Psoas muscle (tissue), 7 donors: ENCODE measurements at regions not wholly inside any gene's neighbourhood (a gene's known extent, or its start where the extent isn't known, plus 50 kb on each side); places are given as distances from the start of the nearest gene placed in this dataset.

Experiments used
- ATAC-seq, 4 donors: fragments of 200-7000 bp; cut with Tn5 transposase; one replicate each; pipeline ENCODE4 v1.9.1; 2020; ENCODE audit warnings: moderate library complexity in 3 of 4, mild to moderate bottlenecking in 2 of 4
- DNase-seq, 2 donors: peaks; one replicate each; pipeline ENCODE4 v3.0.0-alpha.2; 2020
- H3K27ac ChIP-seq: fragments of 200-600 bp; one replicate; pipeline ENCODE4 v1.8.0; 2022
- H3K27me3 ChIP-seq, 3 donors: fragments of 200-600 bp in 1 of 3; one replicate each; pipeline versions ENCODE4 v1.6.1 to v1.8.0; 2013 to 2022; ENCODE audit warnings: low read length in 2 of 3, mild to moderate bottlenecking in 2 of 3, moderate library complexity in 1 of 3; ENCODE audit not compliant: insufficient read depth in 3 of 3
- H3K36me3 ChIP-seq, 2 donors: fragments of 200-600 bp in 1 of 2; one replicate each; pipeline versions ENCODE4 v1.6.1 to v1.8.0; 2013 to 2022; ENCODE audit warnings: low read depth in 1 of 2, mild to moderate bottlenecking in 1 of 2, moderate library complexity in 1 of 2; ENCODE audit not compliant: insufficient read depth in 1 of 2
- H3K4me1 ChIP-seq: fragments of 200-600 bp; one replicate; pipeline ENCODE4 v1.8.0; 2022
- H3K4me3 ChIP-seq: fragments of 200-600 bp; one replicate; pipeline ENCODE4 v1.8.0; 2022; ENCODE audit warnings: mild to moderate bottlenecking
- H3K9me3 ChIP-seq: fragments of 200-600 bp; one replicate; pipeline ENCODE4 v1.8.0; 2022
- CTCF ChIP-seq: fragments of 200-600 bp; IDR thresholded peaks from one replicate; pipeline ENCODE4 v1.8.0; 2022; ENCODE audit warnings: antibody characterized with exemption
- whole genome bisulfite sequencing, 3 donors: extraction: QIAGEN DNeasy Blood & Tissue Kit; methylation state at CpG; one replicate each; pipeline versions ENCODE4 v1.1.6 to v1.1.7; 2013; 5-methylcytosine and 5-hydroxymethylcytosine counted together
- intact Hi-C, 2 donors: fragments of 100-400 bp; cut with DNase I; formaldehyde crosslinking; loops; one replicate each; pipeline versions ENCODE4 v1.11.0 to v1.14.2; 2022
- donor health status: healthy with polysubstance abuse.
- donor health status: DM: no; HTN: no; CAD: no; lungs with moderate emphysema.
- donor health status: Bipolar disorder and iron deficiency.
- donor health status: healthy.
- donor health status: DM: yes; HTN: yes; CAD: no.
- donor health status: DM: no; HTN: no; CAD: no.
- donor health status: DM: yes; HTN: yes; CAD: no.

- H3K36me3 ChIP-seq = no peaks in the 10 kb centered on the region
- H3K9me3 ChIP-seq = no peaks in the 10 kb centered on the region
- ATAC-seq (peak; percentile 68 to 89 (median 79)), DNase-seq (peak; percentile 12 to 64)
- H3K27ac ChIP-seq = peak overlapping the region; percentile 92
- no peaks in the 10 kb centered on the region for H3K27me3 ChIP-seq
- no peak for TF ChIP-seq CTCF
- intact Hi-C loops = loop anchor here (1.0 to 10.0 kb wide), 4 partner anchors 73 to 283 kb away; partner anchors contain the start of gene HEY2 (in 1 of the 2)
- H3K4me1 ChIP-seq = peaks cover 29% of the 10 kb centered on the region
- WGBS, 3 donors = 21 to 27% (median 22%) methylated on average over 7 of the region's 7 CpGs
- peak overlapping the region; percentile 32 for H3K4me3 ChIP-seq
Measured at GRCh38 chr6:125597411-125598253, 151.8 kb upstream of the HEY2 start.

DNA sequence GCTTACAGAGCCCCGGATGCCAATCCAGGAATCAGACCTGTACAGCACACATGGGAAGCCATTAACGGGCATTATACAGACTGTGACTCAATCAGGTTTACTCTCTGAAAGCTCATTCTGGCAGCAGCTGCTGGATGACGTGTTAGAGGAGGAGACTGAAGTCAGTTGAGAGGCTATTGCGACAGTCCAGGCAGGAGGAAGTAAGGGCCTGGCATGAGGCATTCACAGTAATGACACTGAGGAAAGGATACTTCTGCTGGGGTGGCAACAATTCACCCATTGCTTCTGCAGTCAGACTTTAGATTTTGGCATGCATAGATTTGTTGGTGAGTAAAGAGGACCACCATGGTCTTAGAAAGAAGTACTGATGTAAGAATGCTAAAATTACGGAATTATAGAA is 151.0 kb upstream of the HEY2 start:
- Histone ChIP-seq H3K36me3 (no peaks in the 10 kb centered on the region), H3K27ac (peak overlapping the region; percentile 92), H3K9me3 (no peaks in the 10 kb centered on the region), H3K4me3 (peak overlapping the region; percentile 32), H3K4me1 (peaks cover 29% of the 10 kb centered on the region), H3K27me3 (no peaks in the 10 kb centered on the region)
- intact Hi-C loops = loop anchor here (1.0 to 10.0 kb wide), 4 partner anchors 72 to 284 kb away; partner anchors contain the start of gene HEY2 (in 1 of the 2)
- DNase-seq (peak; percentile 79 to 94), ATAC-seq (peak; percentile 88 to 95 (median 92))
- TF ChIP-seq CTCF = no peak
- 28 to 46% (median 45%) methylated on average over 5 of the region's 5 CpGs for WGBS, 3 donors

DNA sequence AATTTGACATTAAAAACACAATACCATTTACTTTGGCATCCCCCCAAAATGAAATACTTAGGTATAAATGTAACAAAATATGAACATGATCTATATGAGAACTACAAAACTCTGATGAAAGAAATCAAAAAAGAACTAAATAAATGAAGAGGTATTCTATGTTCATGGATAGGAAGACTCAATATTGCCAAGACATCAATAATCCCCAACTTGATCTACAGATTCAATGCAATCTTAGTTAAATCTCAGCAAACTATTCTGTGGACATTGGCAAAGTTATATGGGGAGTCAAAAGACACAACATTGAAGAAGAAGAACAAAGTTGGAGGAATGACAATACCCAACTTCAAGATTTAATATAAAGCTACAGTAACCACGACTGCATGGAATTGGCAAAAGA is 145.2 kb upstream of the HEY2 start:
- Histone ChIP-seq H3K4me1 (peaks cover under 1% of the 10 kb centered on the region), H3K36me3 (no peaks in the 10 kb centered on the region), H3K27ac (no peak overlapping the region), H3K9me3 (peaks cover 11% of the 10 kb centered on the region), H3K27me3 (no peaks in the 10 kb centered on the region), H3K4me3 (no peak overlapping the region)
- ATAC-seq (no peak), DNase-seq (no peak)
- 81 to 86% (median 86%) methylated on average over 1 of the region's 1 CpG for WGBS, 3 donors
- intact Hi-C loops = no loop called here
- no peak for TF ChIP-seq CTCF

GRCh38 chr6:125611573-125612344 is 137.7 kb upstream of the HEY2 start:
- no peaks in the 10 kb centered on the region for H3K27me3 ChIP-seq
- H3K4me1 ChIP-seq = no peaks in the 10 kb centered on the region
- no peaks in the 10 kb centered on the region for H3K36me3 ChIP-seq
- no peaks in the 10 kb centered on the region for H3K9me3 ChIP-seq
- intact Hi-C loops = no loop called here
- peak overlapping the region; percentile 17 for H3K4me3 ChIP-seq
- DNase-seq (no peak), ATAC-seq (peak in 1 of 4 donors; percentile 36)
- TF ChIP-seq CTCF = no peak
- H3K27ac ChIP-seq = no peak overlapping the region
- 24 to 33% (median 26%) methylated on average over 11 of the region's 11 CpGs for WGBS, 3 donors
